H9 (cell line): ENCODE measurements at regions not wholly inside any gene's neighbourhood (a gene's known extent, or its start where the extent isn't known, plus 50 kb on each side); places are given as distances from the start of the nearest gene placed in this dataset.

ENCODE experiments used
- DNase-seq: peaks from one replicate; pipeline ENCODE4 v3.0.0-alpha.2; 2017
- H2AFZ ChIP-seq: one replicate; pipeline ENCODE4 v1.6.1; 2013; ENCODE audit warnings: mild to moderate bottlenecking, low read length, control low read depth, moderate library complexity
- H2AK5ac ChIP-seq: 2 replicates; pipeline ENCODE4 v1.6.1; 2013; ENCODE audit warnings: low read length, control low read depth, mixed read lengths; ENCODE audit not compliant: insufficient read length
- H2BK120ac ChIP-seq: one replicate; pipeline ENCODE4 v1.6.1; 2013; ENCODE audit warnings: low read depth, mild to moderate bottlenecking, low read length, control low read depth, inconsistent platforms; ENCODE audit not compliant: poor library complexity, severe bottlenecking
- H2BK12ac ChIP-seq: 2 replicates; pipeline ENCODE4 v1.6.1; 2013; ENCODE audit warnings: low read length, control low read depth, mixed read lengths, low read depth; ENCODE audit not compliant: insufficient read length
- H2BK15ac ChIP-seq: 2 replicates; pipeline ENCODE4 v1.6.1; 2013; ENCODE audit warnings: low read depth, low read length, control low read depth
- H2BK20ac ChIP-seq: one replicate; pipeline ENCODE4 v1.6.1; 2013; ENCODE audit warnings: low read depth, mild to moderate bottlenecking, low read length, control low read depth, inconsistent platforms; ENCODE audit not compliant: poor library complexity, severe bottlenecking
- H2BK5ac ChIP-seq: 2 replicates; pipeline ENCODE4 v1.6.1; 2013; ENCODE audit warnings: low read length, control low read depth, mixed read lengths; ENCODE audit not compliant: insufficient read length
- H3K14ac ChIP-seq: 2 replicates; pipeline ENCODE4 v1.6.1; 2013; ENCODE audit warnings: low read length, control low read depth; ENCODE audit not compliant: insufficient read depth
- H3K18ac ChIP-seq: 2 replicates; pipeline ENCODE4 v1.6.1; 2013; ENCODE audit warnings: low read depth, mild to moderate bottlenecking, mixed read lengths, low read length, control low read depth; ENCODE audit not compliant: insufficient read length
- H3K23ac ChIP-seq: 2 replicates; pipeline ENCODE4 v1.6.1; 2013; ENCODE audit warnings: low read length, control low read depth, mixed read lengths, low read depth; ENCODE audit not compliant: insufficient read length
- H3K23me2 ChIP-seq: 2 replicates; pipeline ENCODE4 v1.6.1; 2013; ENCODE audit warnings: low read depth, mild to moderate bottlenecking, mixed read lengths, low read length, control low read depth; ENCODE audit not compliant: insufficient read length, poor library complexity, severe bottlenecking
- H3K27ac ChIP-seq: 2 replicates; pipeline ENCODE4 v1.5.1; 2013; ENCODE audit warnings: low read length, control low read depth, mixed read lengths, low read depth; ENCODE audit not compliant: insufficient read length
- H3K27me3 ChIP-seq: 2 replicates; pipeline ENCODE4 v1.6.1; 2013; ENCODE audit warnings: low read length, control low read depth, inconsistent platforms; ENCODE audit not compliant: insufficient read depth
- H3K4ac ChIP-seq: 2 replicates; pipeline ENCODE4 v1.6.1; 2013; ENCODE audit warnings: low read depth, mild to moderate bottlenecking, control low read depth, inconsistent platforms, low read length, moderate library complexity
- H3K4me1 ChIP-seq: 2 replicates; pipeline ENCODE4 v1.6.1; 2013; ENCODE audit warnings: low read length, control low read depth, inconsistent platforms; ENCODE audit not compliant: insufficient read depth
- H3K4me2 ChIP-seq: 2 replicates; pipeline ENCODE4 v1.6.1; 2013; ENCODE audit warnings: low read length, control low read depth, mixed read lengths; ENCODE audit not compliant: insufficient read length, insufficient read depth
- H3K56ac ChIP-seq: 2 replicates; pipeline ENCODE4 v1.6.1; 2013; ENCODE audit warnings: low read depth, mild to moderate bottlenecking, mixed read lengths, low read length, control low read depth; ENCODE audit not compliant: insufficient read length
- H3K79me1 ChIP-seq: 2 replicates; pipeline ENCODE4 v1.6.1; 2013; ENCODE audit warnings: low read depth, mild to moderate bottlenecking, moderate library complexity, low read length, control low read depth, inconsistent platforms; ENCODE audit not compliant: insufficient read depth, poor library complexity, severe bottlenecking
- H3K79me2 ChIP-seq: 2 replicates; pipeline ENCODE4 v1.6.1; 2013; ENCODE audit warnings: low read length, control low read depth, inconsistent platforms; ENCODE audit not compliant: insufficient read depth
- H3K9ac ChIP-seq: 2 replicates; pipeline ENCODE4 v1.6.1; 2013; ENCODE audit warnings: low read length, control low read depth, mixed read lengths; ENCODE audit not compliant: insufficient read length; ENCODE audit errors: extremely low read depth
- H3K9me3 ChIP-seq: one replicate; pipeline ENCODE4 v1.6.1; 2013; ENCODE audit warnings: low read depth, low read length, inconsistent platforms; ENCODE audit not compliant: control insufficient read depth
- H3T11ph ChIP-seq: one replicate; pipeline ENCODE4 v1.6.1; 2013; ENCODE audit warnings: mild to moderate bottlenecking, low read length, control low read depth, inconsistent platforms
- H4K20me1 ChIP-seq: one replicate; pipeline ENCODE4 v1.6.1; 2013; ENCODE audit not compliant: control insufficient read depth, insufficient read length, insufficient read depth
- H4K5ac ChIP-seq: 2 replicates; pipeline ENCODE4 v1.6.1; 2013; ENCODE audit warnings: low read depth, mild to moderate bottlenecking, mixed read lengths, low read length, control low read depth; ENCODE audit not compliant: insufficient read length
- H4K8ac ChIP-seq: replicated peaks from 2 replicates; pipeline ENCODE4 v1.6.1; 2013; ENCODE audit warnings: low read length, control low read depth, mixed read lengths, low read depth; ENCODE audit not compliant: insufficient read length
- H4K91ac ChIP-seq: 2 replicates; pipeline ENCODE4 v1.6.1; 2013; ENCODE audit warnings: low read depth, mild to moderate bottlenecking, moderate library complexity, mixed read lengths, low read length, control low read depth; ENCODE audit not compliant: insufficient read length
- H3K27ac Mint-ChIP-seq, 3 experiments: 2 replicates in 2 of 3; 3 replicates in 1 of 3; pipeline ENCODE4 v1.8.0; 2020 to 2021; ENCODE audit warnings: mixed read lengths in 3 of 3, mild to moderate bottlenecking in 1 of 3, moderate library complexity in 1 of 3
- H3K27me3 Mint-ChIP-seq: 2 replicates; pipeline ENCODE4 v1.8.0; 2021; ENCODE audit warnings: low read depth, mild to moderate bottlenecking, moderate library complexity, mixed read lengths
- H3K36me3 Mint-ChIP-seq, 3 experiments: 2 replicates in 2 of 3; 3 replicates in 1 of 3; pipeline ENCODE4 v1.8.0; 2020 to 2021; ENCODE audit warnings: low read depth in 3 of 3, mixed read lengths in 3 of 3; ENCODE audit not compliant: insufficient read depth in 1 of 3
- H3K4me1 Mint-ChIP-seq, 2 experiments: 2 replicates each; pipeline ENCODE4 v1.8.0; 2020; ENCODE audit warnings: mixed read lengths in 2 of 2
- H3K4me3 Mint-ChIP-seq, 2 experiments: 2 replicates in 1 of 2; 3 replicates in 1 of 2; pipeline ENCODE4 v1.8.0; 2020 to 2021; ENCODE audit warnings: mild to moderate bottlenecking in 2 of 2, mixed read lengths in 2 of 2, moderate library complexity in 1 of 2
- H3K9me3 Mint-ChIP-seq, 2 experiments: 2 replicates in 1 of 2; 3 replicates in 1 of 2; pipeline ENCODE4 v1.8.0; 2020; ENCODE audit warnings: mild to moderate bottlenecking in 2 of 2, mixed read lengths in 2 of 2, moderate library complexity in 1 of 2
- CTCF ChIP-seq: fragments of 200-600 bp; sonication (generic); conservative IDR thresholded peaks from 3 replicates; pipeline ENCODE4 v1.8.0; 2021; ENCODE audit warnings: antibody characterized with exemption, mild to moderate bottlenecking
- WGBS: extraction: QIAGEN DNeasy Blood & Tissue Kit; methylation state at CpG from one replicate; pipeline ENCODE4 v1.1.7; 2013; ENCODE audit warnings: missing lambda C conversion rate, low lambda C conversion rate, mixed read lengths; ENCODE audit not compliant: insufficient read length; ENCODE audit errors: extremely low coverage; 5-methylcytosine and 5-hydroxymethylcytosine counted together

- Mint-ChIP-seq H3K27me3 (peaks cover 3% of the 10 kb centered on the region), H3K4me3 (no peak overlapping the region), H3K4me1 (peaks cover 17 to 19% of the 10 kb centered on the region in 2 experiments), H3K27ac (no peak overlapping the region), H3K9me3 (peaks cover 8 to 11% of the 10 kb centered on the region in 2 experiments), H3K36me3 (peaks cover 7 to 10% (median 10%) of the 10 kb centered on the region in 3 experiments)
- Histone ChIP-seq H3K27ac (no peak overlapping the region), H4K5ac (no peak overlapping the region), H3K4ac (no peak overlapping the region), H4K8ac (no peak overlapping the region), H2BK120ac (no peak overlapping the region), H2BK12ac (no peak overlapping the region), H3K79me1 (no peaks in the 10 kb centered on the region), H3K14ac (no peak overlapping the region; the same call in 1 of the 2 replicates), H3K9ac (no peak overlapping the region), H4K91ac (no peak overlapping the region), H2AK5ac (no peak overlapping the region), H3K9me3 (peaks cover 10% of the 10 kb centered on the region), H3K4me1 (peaks cover 4% of the 10 kb centered on the region; the same call in 1 of the 2 replicates), H3K18ac (no peak overlapping the region), H2BK5ac (no peak overlapping the region), H2BK15ac (no peak overlapping the region), H3K27me3 (no peaks in the 10 kb centered on the region), H2AFZ (no peak overlapping the region), H2BK20ac (no peak overlapping the region), H4K20me1 (no peaks in the 10 kb centered on the region), H3K4me2 (no peak overlapping the region), H3K23ac (no peak overlapping the region), H3K23me2 (no peaks in the 10 kb centered on the region), H3K56ac (no peak overlapping the region), H3T11ph (no peak overlapping the region), H3K79me2 (no peaks in the 10 kb centered on the region)
- WGBS: no CpG with 5 or more reads among the region's 10 CpGs
- DNase-seq: no peak
- TF ChIP-seq CTCF: no peak
Measured at GRCh38 chr2:215619989-215620388, 184.1 kb upstream of the FN1 start.
